Jurkat, Clone E6-1 (cell line): ENCODE measurements at regions not wholly inside any gene's neighbourhood (a gene's known extent, or its start where the extent isn't known, plus 50 kb on each side); places are given as distances from the start of the nearest gene placed in this dataset.
"Not testable (repeated sequence)": the region's sequence is repeated elsewhere in the genome, so short reads cannot be mapped to it uniquely, and the experiment has no call there.

Source experiments
- DNase-seq: peaks from one replicate; pipeline ENCODE4 v3.0.0-alpha.2; 2011; ENCODE audit warnings: low read depth, low spot score
- H3K4me3 ChIP-seq: 2 replicates; pipeline ENCODE4 v1.5.1; 2011; ENCODE audit warnings: mild to moderate bottlenecking, low read length, control low read depth, moderate library complexity

DNA sequence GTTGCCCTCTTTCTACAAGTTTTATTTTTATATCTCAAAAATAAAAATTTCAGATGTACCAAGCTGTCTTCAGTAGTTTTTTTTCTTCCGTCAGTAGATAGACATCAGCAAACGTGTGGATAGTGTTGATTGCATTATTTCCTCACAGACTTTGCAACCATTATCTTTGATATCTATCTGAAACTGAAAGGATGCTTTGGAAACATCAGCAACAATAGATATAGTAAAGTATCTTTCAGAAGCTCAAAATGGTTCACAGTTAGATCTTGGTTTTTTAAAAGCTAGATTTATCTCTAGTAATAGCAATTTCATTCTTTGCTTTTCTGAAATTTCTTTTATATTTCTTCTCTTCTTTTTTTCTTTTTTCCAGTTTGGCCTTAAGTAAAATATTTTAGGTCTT lies 246.9 kb upstream of the PCDH7 start:
- no peak overlapping the region for H3K4me3 ChIP-seq
- DNase-seq: no peak

DNA sequence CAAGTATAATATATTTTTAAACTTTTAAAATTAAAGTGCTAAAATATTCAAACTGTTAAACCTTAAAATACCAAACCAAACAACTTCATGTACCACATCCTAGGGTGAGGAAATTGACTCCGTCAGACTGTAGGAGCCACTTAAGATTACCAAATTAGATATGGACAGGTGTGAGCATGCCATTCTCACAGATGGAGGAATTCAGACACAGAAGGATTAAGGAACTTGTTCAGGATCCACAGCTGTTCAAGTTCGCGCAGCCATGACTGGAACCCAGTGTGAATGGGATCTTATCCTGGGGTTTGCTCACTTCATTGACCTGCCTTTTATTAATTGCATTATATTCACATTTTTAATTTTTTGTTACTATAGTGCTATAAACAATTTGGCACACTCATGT lies 224.9 kb upstream of the PCDH7 start:
- H3K4me3 ChIP-seq: no peak overlapping the region
- no peak for DNase-seq

DNA sequence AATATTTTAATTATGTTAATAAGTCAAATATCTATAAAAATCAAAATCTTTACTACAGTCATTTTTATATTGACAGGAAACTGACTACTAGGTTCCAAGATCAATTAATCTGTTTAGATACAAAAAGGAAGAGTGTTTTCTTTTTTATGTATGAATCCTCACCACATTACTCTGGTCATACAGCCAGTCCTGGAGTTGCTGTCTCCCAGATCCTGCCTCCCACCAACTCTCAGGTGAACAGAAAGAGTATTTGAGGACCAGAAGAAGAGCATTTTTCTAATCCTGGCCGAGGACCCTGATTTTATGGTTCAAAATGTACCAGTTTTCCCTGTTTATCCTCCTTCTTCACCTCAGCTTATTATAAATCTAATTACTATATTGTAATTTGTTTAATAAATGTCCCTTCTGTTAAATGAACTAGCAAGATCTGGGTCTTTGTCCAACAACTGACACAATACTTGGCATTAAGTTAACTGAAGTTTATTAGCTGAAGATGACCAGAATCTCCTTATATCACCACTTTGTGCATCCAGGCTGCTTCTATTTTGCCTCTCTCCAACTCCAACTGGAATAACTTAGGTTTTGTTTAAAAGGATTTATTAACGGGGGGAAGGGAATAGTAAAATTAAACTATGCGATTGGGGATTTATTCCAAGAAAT lies 224.4 kb upstream of the PCDH7 start:
- H3K4me3 ChIP-seq: no peak overlapping the region
- DNase-seq: no peak

DNA sequence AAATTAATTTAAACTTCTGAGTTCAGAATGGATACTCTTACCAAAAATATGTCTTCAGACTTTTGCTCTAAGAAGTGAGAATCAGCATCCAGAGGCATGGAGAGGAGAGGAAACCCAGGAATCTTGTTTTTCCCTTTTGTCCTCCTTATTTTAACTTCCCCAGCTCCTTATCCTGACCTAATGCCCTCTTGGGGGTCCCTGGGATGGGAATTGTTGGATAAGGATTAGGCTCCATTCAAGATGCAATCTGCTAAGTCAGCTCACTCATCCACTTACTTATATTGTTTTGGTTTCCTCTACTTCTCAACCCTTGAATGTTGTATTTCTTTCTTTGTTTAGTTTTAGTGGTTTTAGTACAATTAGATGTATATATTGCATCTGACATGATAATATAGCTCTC lies 208.4 kb upstream of the PCDH7 start:
- DNase-seq: no peak
- no peak overlapping the region for H3K4me3 ChIP-seq

DNA sequence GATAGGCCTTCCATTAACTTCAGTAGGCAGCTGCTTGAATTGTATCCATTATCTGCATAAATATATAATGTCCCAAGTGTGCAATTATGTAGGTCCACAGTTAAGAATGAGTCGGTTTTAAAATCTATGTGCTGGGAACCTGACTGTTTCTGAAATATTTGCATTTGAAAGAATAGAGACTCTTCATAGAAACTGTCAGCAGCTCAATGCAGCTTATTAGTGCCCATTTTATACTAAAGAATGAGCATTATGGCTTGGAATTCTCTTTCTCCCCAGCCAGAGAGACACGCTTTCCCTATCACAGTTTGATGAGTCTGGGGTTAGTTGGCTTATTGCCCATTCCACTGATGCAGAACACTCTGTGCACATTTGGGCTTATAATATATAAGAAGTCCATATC lies 202.0 kb upstream of the PCDH7 start:
- no peak for DNase-seq
- no peak overlapping the region for H3K4me3 ChIP-seq

DNA sequence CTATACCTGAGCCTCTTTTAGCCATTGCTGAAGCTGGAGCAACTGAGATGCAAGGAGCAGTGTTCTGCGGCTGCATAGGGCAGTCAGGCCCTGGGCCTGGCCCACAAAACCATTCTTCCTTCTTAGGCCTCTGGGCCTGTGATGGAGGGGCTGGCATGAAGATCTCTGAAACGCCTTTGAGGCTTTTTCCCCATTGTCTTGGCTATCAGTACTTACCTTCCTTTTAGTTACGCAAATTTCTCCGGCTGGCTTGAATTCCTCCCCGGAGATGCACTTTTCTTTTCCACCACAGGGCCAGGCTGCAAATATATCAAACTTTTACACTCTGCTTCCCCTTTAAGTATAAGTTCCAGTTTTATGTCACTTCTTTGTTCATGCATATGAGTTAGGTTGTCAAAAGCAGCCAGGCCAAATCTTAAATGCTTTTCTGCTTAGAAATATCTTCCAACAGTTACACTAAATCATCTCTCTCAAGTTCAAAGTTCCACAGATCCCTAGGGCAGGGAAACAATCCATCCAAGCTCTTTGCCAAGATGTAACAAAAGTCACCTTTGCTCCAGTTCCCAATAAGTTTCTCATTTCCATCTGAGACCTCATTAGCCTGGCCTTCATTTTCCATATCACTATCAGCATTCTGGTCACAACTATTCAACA lies 194.4 kb upstream of the PCDH7 start:
- no peak for DNase-seq
- H3K4me3 ChIP-seq: no peak overlapping the region

DNA sequence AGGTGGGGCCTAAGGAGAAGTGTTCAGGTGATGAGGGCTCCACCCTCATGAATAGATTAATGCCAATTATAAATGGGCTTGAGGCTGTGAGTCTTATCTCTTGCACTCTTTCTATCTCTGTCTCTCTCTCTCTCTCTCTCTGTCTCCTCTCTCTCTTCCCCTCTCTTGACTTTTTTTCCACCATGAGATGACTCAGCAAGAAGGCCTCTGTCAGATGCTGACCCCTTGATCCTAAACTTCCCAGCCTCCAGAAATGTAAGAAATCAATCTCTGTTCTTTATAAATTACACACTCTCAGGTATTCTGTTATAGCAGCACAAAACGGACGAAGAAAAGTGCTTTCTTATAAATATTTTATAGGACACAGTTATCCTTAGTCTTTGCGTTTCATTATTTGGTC lies 184.9 kb upstream of the PCDH7 start:
- no peak for DNase-seq
- no peak overlapping the region for H3K4me3 ChIP-seq

DNA sequence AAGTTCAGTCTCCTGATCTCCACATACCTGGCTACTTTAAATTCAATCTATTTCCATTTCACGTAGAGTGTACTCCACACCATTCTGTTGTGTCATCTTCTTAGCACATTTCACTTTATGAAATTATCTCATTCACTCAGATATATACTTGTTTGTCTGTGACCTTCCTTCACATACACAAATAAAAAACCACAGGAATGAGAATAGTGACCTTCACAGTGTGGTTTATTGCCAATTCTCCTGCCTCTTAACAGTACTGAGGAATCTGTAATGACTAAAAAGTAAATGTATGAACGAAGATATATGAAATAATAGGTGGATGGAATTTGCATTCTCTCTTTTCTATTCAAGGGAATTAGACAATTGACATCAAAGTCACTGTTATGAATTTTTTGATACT lies 183.9 kb upstream of the PCDH7 start:
- no peak overlapping the region for H3K4me3 ChIP-seq
- no peak for DNase-seq

DNA sequence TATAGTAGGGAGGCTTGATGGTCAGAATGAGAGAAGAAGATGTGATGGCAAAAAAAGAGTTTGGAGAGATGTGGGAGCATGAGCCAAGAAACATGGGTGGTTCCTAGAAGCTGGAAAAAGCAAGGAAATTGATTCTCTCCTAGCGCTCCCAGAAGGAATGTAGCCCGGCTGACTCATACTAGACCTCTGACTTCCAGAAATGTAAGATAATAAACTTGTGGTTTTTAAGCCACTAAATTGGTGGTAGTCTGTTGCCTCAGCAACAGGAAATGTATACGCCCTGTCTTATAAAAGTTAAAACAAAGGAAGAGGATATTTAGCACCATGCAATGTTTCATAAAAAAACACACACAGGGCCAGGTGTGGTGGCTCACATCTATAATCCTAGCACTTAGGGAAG lies 182.7 kb upstream of the PCDH7 start:
- H3K4me3 ChIP-seq: no peak overlapping the region
- DNase-seq: peak; percentile 2

DNA sequence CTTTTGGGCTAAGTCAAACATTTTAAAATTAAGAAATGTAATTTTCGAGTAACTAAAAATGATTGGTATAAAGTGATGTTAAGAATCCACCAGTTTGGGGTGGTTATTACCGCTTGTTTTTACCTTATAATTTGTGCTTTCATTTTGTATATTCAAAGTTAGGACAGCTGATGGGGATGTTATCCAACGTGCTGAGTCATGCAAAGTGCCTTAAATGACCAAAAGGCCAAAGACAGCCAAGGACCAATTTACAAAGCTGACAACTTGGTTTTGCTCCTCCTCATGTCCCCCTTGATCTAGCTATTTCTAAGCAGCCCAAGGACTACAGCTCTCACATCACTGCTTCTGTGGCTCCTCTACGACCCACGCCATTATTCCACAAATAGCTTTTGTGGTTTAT lies 181.4 kb upstream of the PCDH7 start:
- no peak for DNase-seq
- H3K4me3 ChIP-seq: no peak overlapping the region

DNA sequence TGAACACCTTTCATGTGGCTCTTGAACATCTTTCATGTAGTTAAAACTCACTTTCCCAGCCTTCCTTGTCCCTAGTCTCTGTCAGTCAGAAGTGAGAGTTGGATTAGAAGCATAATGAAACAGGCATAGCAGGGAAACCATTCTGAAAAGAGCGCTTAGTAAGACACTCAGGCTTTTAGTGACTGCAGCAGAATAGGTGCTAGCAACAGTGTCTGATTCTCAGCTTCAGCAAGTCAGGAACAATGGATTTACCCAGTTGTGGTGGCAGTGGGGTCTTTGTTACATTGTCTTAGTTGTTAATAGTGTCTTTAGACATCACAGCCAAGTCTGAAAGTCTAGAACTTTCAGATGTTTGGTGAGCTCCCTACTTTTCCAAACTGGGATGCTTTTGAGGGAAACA lies 177.1 kb upstream of the PCDH7 start:
- DNase-seq: no peak

DNA sequence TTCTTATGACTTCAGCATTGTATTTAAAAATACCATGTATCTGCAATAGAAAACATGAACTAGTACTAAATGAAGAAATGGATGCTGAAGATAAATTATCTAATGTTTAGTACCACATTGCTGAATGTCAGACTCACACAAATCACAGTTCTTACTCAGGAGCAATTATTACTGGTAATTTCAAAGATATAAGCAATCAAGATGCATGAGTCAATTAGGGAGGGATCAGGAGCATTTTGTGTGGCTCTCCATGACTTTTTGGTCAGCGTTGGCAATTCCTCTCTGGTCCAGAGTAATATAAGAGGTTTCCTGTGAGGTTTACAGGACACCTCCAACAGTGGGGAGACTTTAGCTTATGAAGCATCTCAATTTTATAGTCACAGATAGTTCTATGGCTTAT lies 167.0 kb upstream of the PCDH7 start:
- no peak overlapping the region for H3K4me3 ChIP-seq
- DNase-seq: no peak

More for the DNA sequence above, 177.1 kb upstream of the PCDH7 start:
- H3K4me3 ChIP-seq: no peak overlapping the region

DNA sequence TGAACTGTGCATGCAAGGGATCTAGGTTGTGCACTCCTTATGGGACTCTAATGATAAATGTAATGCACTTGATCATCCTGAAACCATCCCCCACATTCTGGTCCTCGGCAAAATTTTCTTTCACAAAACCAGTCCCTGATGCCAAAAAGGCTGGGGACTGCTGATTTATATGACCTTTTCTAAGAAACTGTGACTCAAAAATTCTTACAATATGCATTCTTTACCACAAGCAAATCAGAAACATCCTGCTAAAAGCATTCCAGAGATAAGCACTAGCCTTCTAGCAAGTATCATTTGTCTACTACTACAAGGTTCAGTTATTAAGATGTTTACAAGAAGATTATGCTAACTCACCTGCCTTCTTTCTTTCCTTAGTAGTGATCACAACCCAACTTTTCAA lies 166.5 kb upstream of the PCDH7 start:
- no peak for DNase-seq
- H3K4me3 ChIP-seq: no peak overlapping the region

DNA sequence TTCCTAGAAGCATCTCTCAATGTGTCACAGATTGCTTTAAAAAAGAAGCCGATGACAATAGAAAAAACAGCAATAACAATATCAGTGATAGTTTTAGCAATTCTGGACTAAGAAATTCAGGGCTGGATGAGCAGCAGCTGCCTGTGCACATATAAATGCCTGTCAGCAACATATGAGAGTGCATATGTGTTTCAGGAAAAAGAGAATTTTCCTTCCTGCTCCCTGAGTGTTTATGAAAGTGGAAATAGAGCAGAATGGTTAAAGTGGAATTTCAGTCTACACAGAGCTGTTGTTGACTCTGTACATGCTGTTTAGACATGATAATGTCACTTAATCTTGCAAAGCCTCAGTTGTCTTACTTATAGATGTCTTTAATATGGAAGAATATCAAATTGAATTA lies 164.4 kb upstream of the PCDH7 start:
- H3K4me3 ChIP-seq: no peak overlapping the region
- DNase-seq: no peak

DNA sequence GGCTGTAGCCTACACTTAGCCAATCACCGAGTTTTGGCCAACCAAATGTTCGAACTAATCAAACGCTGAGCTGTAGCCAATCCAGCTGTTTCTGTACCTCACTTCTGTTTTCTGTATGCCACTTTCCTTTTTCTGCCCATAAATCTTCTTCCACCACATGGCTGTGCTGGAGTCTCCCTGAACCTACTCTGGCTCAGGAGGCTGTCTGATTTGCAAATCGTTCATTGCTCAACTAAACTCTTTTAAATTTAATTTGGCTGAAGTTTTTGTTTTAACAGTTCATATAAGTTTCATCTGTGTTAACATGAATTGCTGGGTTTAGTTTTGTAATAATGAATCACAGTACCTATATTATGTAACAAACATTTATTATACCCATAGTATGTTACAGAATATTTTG lies 160.7 kb upstream of the PCDH7 start:
- H3K4me3 ChIP-seq: no peak overlapping the region
- DNase-seq: no peak

DNA sequence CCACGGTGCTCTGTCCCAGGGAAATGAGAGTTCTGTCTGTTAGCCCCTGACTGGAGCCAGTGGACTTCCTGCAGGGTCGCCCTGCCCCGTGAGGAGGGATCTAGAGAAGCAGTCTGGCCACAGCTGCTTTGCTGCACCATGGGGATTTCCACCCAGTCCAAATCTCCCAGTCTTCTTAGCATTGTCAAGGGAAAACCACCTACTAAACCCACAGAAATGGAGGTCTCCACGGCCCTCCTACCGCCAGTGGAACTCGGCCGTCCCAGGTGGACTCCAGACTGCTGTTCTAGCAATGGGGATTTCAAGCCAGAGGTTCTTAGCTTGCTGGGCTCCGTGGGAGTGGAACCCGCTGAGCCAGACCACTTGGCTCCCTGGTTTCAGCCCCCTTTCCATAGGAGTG lies 133.3 kb upstream of the PCDH7 start:
- no peak for DNase-seq
- H3K4me3 ChIP-seq: no peak overlapping the region

DNA sequence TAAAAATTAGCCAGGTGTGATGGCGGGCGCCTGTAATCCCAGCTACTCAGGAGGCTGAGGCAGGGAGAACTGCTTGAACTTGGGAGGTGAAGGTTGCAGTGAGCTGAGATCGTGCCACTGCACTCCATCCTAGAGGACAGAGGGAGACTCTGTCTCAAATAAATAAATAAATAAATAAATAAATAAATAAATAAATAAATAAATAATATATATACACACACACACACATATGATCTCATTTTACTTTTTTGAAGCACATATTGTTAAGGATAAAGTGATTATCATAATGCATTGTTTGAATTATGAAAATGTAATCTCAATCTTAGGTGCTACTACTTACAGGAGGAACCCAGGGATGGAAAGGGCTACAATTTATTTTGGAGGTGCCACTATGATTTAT lies 130.5 kb upstream of the PCDH7 start:
- not testable (repeated sequence) for DNase-seq, H3K4me3 ChIP-seq

DNA sequence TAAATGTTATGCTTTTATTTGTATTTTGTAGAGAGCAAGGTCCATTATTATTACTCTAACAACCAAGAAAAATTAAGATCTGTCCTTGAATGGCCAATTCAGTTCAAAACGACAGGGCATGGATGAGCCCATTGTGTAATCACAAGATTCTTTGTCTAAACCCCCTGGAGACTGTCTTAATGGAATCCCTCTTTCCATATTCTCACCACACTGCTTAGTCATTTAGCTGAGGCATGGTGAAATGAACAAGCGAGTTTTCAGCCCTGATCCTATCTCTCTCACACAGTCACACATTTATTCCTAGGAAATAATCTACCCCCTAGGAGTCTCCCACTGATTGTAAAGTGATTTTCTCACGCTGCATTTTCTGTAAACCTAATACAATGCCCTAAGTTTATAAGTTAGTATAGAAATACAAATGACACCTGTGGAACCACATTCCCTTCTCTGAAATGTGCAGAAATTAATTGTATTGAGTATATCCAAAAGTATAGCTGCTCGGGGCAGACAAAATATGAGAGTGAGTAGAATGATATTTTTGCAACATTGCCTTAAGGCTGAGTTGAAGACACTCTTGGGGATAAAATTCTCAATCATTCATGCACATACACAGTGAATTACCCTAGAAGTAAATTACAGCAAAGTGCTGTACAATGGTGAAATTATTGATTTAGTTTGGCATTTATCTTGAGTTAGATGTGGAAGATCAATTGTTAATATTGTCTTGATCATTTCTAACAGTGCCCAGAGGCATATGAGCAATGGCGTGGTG lies 119.7 kb upstream of the PCDH7 start:
- no peak for DNase-seq
- H3K4me3 ChIP-seq: no peak overlapping the region

DNA sequence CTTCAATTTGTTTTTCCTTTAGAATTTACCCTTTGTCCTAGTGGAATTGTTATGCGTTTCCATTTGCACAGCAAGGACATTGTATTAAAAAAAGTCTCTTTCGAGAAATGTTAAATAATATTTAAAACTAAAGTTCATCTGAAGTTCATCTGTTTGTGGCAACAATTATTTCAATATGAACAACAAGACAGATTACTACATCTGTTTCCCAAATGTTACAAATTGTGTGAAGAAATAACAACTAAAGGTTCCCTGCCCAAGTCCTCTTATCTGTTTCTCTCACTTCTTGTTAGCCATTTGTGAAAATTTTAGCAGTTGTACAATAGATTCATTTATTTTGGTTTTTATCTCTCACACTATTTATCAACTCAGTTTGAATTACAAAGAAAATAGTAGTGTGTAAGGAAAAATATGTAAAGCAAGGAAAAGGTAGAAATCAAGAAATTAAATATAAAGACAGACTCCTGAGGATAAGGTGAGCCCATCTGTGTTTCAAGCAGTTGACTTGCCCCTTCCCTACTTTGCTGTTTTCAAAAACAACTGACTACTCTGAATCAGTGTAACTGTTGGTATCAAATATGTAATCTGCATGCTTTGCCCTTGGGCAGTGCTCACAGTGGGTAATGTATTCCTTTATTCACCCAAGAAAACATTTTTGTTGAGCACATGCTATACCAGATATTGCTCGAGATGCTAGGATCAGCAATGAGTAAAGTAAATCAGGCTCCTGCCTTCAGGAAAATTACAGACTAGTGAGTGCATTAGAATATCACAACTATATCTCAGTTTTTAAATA lies 118.9 kb upstream of the PCDH7 start:
- DNase-seq: no peak
- no peak overlapping the region for H3K4me3 ChIP-seq
